ENCODE measurements at regions not wholly inside any gene's neighbourhood (a gene's known extent, or its start where the extent isn't known, plus 50 kb on each side); places are given as distances from the start of the nearest gene placed in this dataset.

DNA sequence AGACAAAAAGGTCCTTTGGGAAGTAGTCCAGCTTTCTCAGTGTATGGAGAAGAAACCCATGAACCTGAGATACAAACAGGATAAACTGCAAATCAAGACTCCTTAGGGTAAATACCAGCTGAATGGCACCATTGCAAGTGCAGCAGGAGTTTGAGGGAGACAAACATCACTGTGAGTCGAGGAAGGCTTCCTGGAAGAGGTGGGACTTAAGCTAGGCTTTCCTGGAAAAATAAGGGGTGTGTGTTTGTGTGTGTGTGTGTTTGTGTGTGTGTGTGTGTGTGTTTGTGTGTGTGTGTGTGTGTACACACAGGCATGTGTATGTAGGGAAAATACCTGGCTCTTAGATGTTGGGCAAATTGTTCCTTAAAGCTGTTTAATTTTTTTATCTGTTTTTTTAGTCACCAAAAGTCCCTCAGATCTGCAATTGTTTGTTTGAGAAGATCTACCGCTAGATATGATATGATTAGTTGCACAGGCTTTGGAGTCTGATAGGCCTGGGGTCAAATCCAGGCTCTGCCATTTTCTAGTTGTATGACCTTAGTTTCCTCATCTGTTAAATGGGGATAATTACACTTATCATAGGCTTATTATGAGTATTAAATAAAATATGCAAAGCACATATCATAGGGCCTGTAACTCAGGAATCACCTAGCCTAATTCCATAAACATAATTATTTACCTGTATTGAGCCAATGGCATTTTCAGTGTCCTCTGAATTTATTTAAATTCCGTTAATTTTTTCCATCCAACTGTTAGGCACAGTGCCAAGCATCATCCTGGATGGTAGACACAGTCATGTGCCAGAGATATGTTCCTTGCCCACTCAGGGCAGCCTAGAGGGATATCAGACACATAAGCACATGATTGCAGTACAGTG, 85.6 kb upstream of the EED start:
- no peak overlapping the region for H3K27ac ChIP-seq

GRCh38 chr11:86157797-86158378, 86.7 kb upstream of the EED start:
- TF ChIP-seq CTCF (IDR thresholded peaks at IDR 0.05), result no peak
- no peak for TF ChIP-seq ZFX (IDR thresholded peaks at IDR 0.05; ENCODE audit: borderline replicate concordance)
- no peak overlapping the region for H3K27ac ChIP-seq

More for the DNA sequence above, 85.6 kb upstream of the EED start:
- TF ChIP-seq CTCF (IDR thresholded peaks at IDR 0.05), result no peak
- no peak for TF ChIP-seq ZFX (IDR thresholded peaks at IDR 0.05; ENCODE audit: borderline replicate concordance)

DNA sequence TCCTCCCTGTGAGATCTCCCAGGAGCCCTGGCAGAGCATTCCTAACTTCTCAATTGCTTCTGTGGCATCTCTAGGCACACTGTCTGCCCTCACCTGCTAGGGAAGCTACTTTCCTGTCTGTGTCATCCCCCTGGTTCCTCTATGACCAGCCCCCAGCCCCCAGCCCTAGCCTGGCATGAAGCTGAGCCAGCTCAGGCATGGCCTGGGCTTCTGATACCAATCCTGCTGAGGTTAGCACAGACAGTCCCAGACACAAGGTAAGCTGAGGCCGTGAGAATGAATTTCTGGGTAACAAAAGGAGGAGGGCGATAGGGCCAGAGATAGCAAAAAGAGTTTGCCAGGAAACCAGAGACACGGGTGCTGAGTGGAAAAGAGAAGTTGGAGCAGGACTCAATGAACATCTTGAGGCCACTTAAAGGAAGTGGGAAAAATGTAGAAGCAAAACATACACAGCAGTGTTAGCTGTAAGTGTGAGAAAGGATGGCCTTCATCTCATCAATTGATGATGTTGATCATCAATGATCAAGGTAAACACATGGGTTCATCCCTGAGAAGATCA, 87.6 kb upstream of the PICALM start:
- no peak overlapping the region for H3K27ac ChIP-seq
- TF ChIP-seq ZFX (IDR thresholded peaks at IDR 0.05; ENCODE audit: borderline replicate concordance) (no peak), CTCF (IDR thresholded peaks at IDR 0.05) (no peak)

DNA sequence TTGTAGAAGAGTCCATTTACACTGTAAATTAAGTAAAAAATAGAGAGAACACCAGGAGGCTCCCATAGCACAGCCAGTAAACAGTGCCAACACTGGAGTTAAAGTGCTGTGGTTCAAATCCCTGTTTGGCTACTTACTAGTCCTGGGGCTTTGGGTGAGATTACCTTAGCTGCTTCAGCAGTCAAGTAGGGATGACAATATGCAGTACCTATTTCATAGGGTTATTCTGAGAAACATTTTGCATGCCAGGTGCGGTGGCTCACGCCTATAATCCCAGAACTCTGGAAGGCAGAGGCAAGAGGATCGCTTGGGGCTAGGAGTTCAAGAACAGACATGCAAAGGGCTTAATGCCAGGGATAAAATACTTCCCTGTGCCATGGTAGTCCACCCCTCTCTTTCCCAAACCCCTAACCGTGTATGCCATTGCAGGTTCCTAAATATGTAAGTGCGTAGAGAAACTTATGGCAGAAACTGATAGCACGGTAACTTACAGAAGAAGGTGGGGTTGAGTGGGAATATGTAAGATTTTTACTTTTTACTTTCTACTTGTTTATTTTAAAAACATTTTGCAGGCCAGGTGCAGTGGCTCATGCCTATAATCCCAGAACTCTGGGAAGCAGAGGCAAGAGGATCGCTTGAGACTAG, 86.4 kb upstream of the PICALM start:
- TF ChIP-seq ZFX (IDR thresholded peaks at IDR 0.05; ENCODE audit: borderline replicate concordance), result no peak
- TF ChIP-seq CTCF (IDR thresholded peaks at IDR 0.05), result no peak

DNA sequence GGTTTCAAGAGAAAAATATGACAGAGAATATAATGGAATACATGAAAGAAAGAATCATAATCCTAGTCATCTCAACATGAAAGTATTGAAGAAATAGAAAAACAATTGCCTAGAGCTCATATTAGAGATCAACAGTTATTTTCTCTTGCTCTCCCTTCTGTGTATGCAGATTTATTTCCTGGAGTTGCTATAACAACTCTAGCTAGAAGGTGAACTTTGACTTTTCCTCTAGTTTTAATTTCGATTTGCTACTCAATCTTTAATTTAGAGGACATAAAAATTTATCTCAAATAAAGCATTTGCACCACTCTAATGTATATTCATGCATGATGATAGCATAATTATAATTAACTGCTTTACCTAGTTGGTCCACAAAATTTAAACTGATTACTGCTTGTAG, 84.6 kb upstream of the PICALM start:
- H3K27ac ChIP-seq, result no peak overlapping the region
- TF ChIP-seq ZFX (IDR thresholded peaks at IDR 0.05; ENCODE audit: borderline replicate concordance) (no peak), CTCF (IDR thresholded peaks at IDR 0.05) (no peak)

More for the DNA sequence above, 86.4 kb upstream of the PICALM start:
- H3K27ac ChIP-seq, result no peak overlapping the region

DNA sequence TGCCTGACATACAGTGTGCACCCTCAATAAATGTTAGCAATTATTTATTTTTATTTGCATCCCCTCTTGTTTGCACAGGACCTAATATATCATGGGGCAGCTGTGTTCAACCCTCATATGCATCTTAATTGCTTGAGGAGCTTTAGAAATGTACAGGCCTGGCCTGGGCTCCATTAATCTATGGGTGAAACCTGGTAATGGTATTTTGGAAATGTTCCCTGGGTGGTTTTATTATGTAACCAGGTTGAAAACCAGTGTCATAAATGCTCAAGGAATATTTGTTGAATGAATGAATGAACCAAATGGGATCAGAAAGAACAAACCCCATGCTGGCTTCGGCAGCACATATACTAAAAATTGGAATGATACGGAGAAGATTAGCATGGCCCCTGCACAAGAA, 84.0 kb upstream of the PICALM start:
- no peak overlapping the region for H3K27ac ChIP-seq

More for the DNA sequence above, 84.0 kb upstream of the PICALM start:
- TF ChIP-seq CTCF (IDR thresholded peaks at IDR 0.05), result no peak
- no peak for TF ChIP-seq ZFX (IDR thresholded peaks at IDR 0.05; ENCODE audit: borderline replicate concordance)

Measured in 22Rv1 (cell line).